Omental fat pad (tissue), 3 donors: ENCODE measurements at regions not wholly inside any gene's neighbourhood (a gene's known extent, or its start where the extent isn't known, plus 50 kb on each side); places are given as distances from the start of the nearest gene placed in this dataset.

Experiments used
- ATAC-seq: fragments of 150-250 bp; one replicate; pipeline ENCODE4 v1.9.1; 2016; ENCODE audit warnings: mild to moderate bottlenecking, moderate library complexity; ENCODE audit not compliant: low FRiP score
- DNase-seq: peaks from one replicate; pipeline ENCODE4 v3.0.0-alpha.2; 2019; ENCODE audit warnings: low spot score
- TF ChIP-seq, protein P1 (sequence below), 3 donors: fragments of 450-650 bp; IDR thresholded peaks; one replicate each; pipeline ENCODE4 v1.5.1; 2016 to 2017; ENCODE audit warnings: antibody characterized with exemption in 3 of 3, mild to moderate bottlenecking in 3 of 3, moderate library complexity in 2 of 3

DNA sequence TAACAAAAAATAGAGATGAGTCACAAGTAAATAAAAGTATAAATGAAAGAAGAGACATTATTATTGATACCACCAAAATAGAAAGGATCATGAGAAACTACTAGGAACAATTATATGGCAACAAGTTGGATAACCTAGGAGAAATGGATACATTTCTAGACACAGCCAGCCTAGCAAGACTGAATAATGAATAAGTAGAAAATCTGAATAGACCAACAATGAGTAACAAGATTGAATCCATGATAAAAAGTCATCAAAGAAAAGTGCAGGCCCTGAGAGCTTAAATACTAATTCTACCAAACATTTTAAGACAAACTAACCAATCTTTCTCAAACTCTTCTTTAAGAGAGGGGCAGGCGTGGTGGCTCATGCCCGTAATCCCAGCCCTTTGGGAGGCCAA lies 538.6 kb upstream of the PBX1 start:
- TF ChIP-seq, protein P1, sequence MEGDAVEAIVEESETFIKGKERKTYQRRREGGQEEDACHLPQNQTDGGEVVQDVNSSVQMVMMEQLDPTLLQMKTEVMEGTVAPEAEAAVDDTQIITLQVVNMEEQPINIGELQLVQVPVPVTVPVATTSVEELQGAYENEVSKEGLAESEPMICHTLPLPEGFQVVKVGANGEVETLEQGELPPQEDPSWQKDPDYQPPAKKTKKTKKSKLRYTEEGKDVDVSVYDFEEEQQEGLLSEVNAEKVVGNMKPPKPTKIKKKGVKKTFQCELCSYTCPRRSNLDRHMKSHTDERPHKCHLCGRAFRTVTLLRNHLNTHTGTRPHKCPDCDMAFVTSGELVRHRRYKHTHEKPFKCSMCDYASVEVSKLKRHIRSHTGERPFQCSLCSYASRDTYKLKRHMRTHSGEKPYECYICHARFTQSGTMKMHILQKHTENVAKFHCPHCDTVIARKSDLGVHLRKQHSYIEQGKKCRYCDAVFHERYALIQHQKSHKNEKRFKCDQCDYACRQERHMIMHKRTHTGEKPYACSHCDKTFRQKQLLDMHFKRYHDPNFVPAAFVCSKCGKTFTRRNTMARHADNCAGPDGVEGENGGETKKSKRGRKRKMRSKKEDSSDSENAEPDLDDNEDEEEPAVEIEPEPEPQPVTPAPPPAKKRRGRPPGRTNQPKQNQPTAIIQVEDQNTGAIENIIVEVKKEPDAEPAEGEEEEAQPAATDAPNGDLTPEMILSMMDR (IDR thresholded peaks at IDR 0.05) = no peak
- DNase-seq (no peak), ATAC-seq (no peak)

GRCh38 chr1:164021813-164022212 lies 537.2 kb upstream of the PBX1 start:
- ATAC-seq = no peak
- no peak for DNase-seq
- TF ChIP-seq, protein P1 (IDR thresholded peaks at IDR 0.05) = no peak

GRCh38 chr1:164033782-164034181 lies 525.2 kb upstream of the PBX1 start:
- DNase-seq (no peak), ATAC-seq (no peak)
- TF ChIP-seq, protein P1 (IDR thresholded peaks at IDR 0.05) = no peak

- no peak for ATAC-seq
- TF ChIP-seq, protein P1 (IDR thresholded peaks at IDR 0.05) = no peak
- DNase-seq = no peak
These were observed 518.2 kb upstream of the PBX1 start for GRCh38 chr1:164040754-164041153.

GRCh38 chr1:164051782-164052181 lies 507.2 kb upstream of the PBX1 start:
- DNase-seq = no peak
- TF ChIP-seq, protein P1 (IDR thresholded peaks at IDR 0.05) = no peak
- ATAC-seq = no peak

GRCh38 chr1:164054331-164054730 lies 504.7 kb upstream of the PBX1 start:
- TF ChIP-seq, protein P1 (IDR thresholded peaks at IDR 0.05) = no peak
- DNase-seq (no peak), ATAC-seq (no peak)

DNA sequence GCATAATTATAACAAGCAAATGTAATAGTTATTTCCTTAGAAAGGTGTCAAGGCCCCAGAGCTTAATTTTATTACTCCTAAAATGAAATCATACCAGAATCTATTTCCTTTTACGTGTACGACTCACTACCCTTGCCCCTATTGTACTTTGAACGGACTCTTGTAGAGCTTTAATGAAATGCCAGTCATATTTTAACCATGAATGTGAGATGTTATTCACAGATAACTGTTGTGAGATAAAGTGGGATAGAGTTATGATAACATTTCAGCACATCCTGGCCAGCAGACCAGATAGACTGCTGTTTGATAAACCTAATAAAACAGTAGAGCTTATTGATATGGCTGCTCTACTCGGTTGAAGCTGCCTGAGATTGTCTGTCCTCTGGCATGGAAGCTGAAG lies 500.8 kb upstream of the PBX1 start:
- TF ChIP-seq, protein P1 (IDR thresholded peaks at IDR 0.05) = no peak
- DNase-seq (no peak), ATAC-seq (no peak)
